ENCODE measurements at regions not wholly inside any gene's neighbourhood (a gene's known extent, or its start where the extent isn't known, plus 50 kb on each side); places are given as distances from the start of the nearest gene placed in this dataset.

DNA sequence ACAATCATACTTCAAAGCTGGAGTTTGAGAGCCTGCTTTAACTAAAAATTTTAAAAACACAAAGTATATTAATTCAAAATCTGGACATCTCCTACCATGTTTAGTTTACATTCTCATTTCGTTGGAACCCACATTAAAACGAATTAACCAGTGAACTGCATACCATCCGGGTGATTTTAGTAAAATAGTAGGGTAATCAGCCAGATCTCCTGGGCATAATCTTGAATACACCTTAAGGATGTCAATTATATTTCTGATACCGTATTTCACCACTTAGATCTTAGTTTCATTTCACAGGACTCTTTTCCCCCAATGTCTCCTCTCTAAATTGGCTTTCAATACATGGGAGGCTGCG lies 175.6 kb upstream of the PFKP start:
- TF ChIP-seq, protein P1, sequence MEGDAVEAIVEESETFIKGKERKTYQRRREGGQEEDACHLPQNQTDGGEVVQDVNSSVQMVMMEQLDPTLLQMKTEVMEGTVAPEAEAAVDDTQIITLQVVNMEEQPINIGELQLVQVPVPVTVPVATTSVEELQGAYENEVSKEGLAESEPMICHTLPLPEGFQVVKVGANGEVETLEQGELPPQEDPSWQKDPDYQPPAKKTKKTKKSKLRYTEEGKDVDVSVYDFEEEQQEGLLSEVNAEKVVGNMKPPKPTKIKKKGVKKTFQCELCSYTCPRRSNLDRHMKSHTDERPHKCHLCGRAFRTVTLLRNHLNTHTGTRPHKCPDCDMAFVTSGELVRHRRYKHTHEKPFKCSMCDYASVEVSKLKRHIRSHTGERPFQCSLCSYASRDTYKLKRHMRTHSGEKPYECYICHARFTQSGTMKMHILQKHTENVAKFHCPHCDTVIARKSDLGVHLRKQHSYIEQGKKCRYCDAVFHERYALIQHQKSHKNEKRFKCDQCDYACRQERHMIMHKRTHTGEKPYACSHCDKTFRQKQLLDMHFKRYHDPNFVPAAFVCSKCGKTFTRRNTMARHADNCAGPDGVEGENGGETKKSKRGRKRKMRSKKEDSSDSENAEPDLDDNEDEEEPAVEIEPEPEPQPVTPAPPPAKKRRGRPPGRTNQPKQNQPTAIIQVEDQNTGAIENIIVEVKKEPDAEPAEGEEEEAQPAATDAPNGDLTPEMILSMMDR (IDR thresholded peaks at IDR 0.05) = no peak
- TF ChIP-seq POLR2A (IDR thresholded peaks at IDR 0.05) = no peak
